ENCODE measurements at regions not wholly inside any gene's neighbourhood (a gene's known extent, or its start where the extent isn't known, plus 50 kb on each side); places are given as distances from the start of the nearest gene placed in this dataset.

DNA sequence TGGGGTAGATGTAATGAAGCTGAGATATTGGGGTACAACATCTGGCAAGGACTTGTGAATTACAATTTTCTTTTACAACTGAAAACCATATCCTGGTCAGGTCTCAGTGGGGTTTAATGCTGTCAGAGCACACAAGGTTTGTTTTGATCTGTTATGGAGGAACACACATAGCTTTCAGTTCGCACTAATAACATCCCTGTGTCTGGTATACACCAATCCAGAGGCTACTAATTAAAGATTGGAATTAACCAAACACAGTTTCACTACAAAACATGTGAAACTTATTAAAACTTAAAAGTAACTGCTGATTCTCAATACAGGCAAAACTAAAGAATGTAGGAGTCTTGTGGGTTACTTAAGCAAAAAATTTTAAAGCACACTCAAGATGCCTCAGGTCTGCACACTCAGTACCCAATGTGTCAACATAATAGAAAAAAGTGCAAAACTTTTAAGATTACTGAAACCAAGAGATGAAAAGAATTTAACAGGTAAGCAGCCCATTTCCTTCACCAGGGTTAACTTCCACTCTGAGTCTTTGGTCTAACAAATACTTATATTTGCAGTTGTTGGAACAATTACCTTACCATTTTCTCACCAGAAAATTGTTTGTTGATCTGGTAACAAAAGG is 77.4 kb downstream of the LLPH start:
- no peak for DNase-seq (ENCODE audit: low read depth)
- H3K9ac ChIP-seq (ENCODE audit: low read length) = no peak overlapping the region
- H3K4me3 ChIP-seq (ENCODE audit: low read length) = no peak overlapping the region
- H3K27me3 ChIP-seq (replicated peaks; ENCODE audit: control insufficient read depth, insufficient read depth, low read length) = no peaks in the 10 kb centered on the region
- H3K4me1 ChIP-seq (ENCODE audit: control insufficient read depth, insufficient read depth, low read length) = peaks cover 20% of the 10 kb centered on the region
- no peaks in the 10 kb centered on the region for H3K36me3 ChIP-seq (ENCODE audit: control insufficient read depth, insufficient read depth, low read length, severe bottlenecking)
- H3K9me3 ChIP-seq (ENCODE audit: control insufficient read depth, low read length) = no peaks in the 10 kb centered on the region

DNA sequence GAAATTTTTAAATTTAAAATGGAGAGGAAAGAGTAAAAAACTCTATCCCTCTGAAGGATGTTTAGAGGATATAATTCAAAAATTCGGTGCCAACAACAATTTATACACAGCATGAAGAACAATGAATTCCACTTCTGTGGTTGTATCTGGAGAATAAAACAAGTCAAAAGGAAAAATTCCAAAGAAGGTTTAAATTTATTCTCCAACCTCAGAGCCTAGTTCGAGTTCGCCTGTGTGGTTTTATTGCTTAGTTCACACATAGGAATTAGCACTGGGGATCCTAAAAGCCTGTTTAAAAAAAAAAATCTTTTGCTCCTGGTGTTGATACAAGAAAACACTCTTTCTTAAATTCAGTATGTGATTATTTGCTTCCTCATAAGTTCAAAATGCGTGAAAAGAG is 79.2 kb downstream of the LLPH start:
- DNase-seq (ENCODE audit: low read depth) = no peak
- Histone ChIP-seq H3K4me3 (ENCODE audit: low read length) (no peak overlapping the region), H3K9ac (ENCODE audit: low read length) (no peak overlapping the region), H3K4me1 (ENCODE audit: control insufficient read depth, insufficient read depth, low read length) (peaks cover 36% of the 10 kb centered on the region), H3K9me3 (ENCODE audit: control insufficient read depth, low read length) (no peaks in the 10 kb centered on the region), H3K27me3 (replicated peaks; ENCODE audit: control insufficient read depth, insufficient read depth, low read length) (no peaks in the 10 kb centered on the region), H3K36me3 (ENCODE audit: control insufficient read depth, insufficient read depth, low read length, severe bottlenecking) (no peaks in the 10 kb centered on the region)

DNA sequence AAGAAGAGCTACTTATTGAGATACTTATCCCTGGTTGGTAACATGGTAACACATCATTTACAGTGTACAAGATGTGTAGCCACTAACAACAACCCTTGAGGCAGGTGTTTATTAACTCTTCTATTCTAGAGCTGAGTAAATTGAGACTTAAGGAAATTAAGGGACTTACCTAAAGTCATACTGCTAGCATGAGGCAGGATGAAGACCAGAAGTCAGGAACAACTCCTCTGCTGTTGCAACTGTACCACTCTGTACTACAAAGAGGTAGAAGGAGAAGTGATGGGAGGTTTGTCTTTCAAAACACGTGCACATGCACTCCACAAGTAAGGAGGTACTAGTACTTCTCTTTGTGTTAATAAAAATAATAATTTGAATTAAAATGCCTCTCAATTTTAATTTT is 79.9 kb downstream of the LLPH start:
- no peak overlapping the region for H3K4me3 ChIP-seq (ENCODE audit: low read length)
- H3K4me1 ChIP-seq (ENCODE audit: control insufficient read depth, insufficient read depth, low read length) = peaks cover 32% of the 10 kb centered on the region
- DNase-seq (ENCODE audit: low read depth) = no peak
- no peaks in the 10 kb centered on the region for H3K9me3 ChIP-seq (ENCODE audit: control insufficient read depth, low read length)
- H3K27me3 ChIP-seq (replicated peaks; ENCODE audit: control insufficient read depth, insufficient read depth, low read length) = no peaks in the 10 kb centered on the region
- no peaks in the 10 kb centered on the region for H3K36me3 ChIP-seq (ENCODE audit: control insufficient read depth, insufficient read depth, low read length, severe bottlenecking)
- no peak overlapping the region for H3K9ac ChIP-seq (ENCODE audit: low read length)

DNA sequence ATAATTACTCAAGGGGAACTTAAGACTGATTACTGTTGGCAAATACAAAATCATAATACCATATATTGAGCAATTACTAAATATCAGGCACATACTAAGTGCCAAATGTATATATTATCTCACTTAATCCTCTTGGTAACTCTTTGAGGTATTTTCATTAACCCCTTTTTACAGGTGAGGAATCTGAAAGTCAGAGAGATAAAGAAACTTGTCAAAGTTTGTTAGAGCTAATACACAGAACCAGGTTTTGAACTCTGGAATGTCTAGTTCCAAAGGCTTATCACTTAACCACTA is 80.3 kb downstream of the LLPH start:
- no peak overlapping the region for H3K4me3 ChIP-seq (ENCODE audit: low read length)
- H3K9me3 ChIP-seq (ENCODE audit: control insufficient read depth, low read length) = no peaks in the 10 kb centered on the region
- H3K4me1 ChIP-seq (ENCODE audit: control insufficient read depth, insufficient read depth, low read length) = peaks cover 32% of the 10 kb centered on the region
- H3K27me3 ChIP-seq (replicated peaks; ENCODE audit: control insufficient read depth, insufficient read depth, low read length) = no peaks in the 10 kb centered on the region
- H3K36me3 ChIP-seq (ENCODE audit: control insufficient read depth, insufficient read depth, low read length, severe bottlenecking) = no peaks in the 10 kb centered on the region
- no peak overlapping the region for H3K9ac ChIP-seq (ENCODE audit: low read length)
- no peak for DNase-seq (ENCODE audit: low read depth)

DNA sequence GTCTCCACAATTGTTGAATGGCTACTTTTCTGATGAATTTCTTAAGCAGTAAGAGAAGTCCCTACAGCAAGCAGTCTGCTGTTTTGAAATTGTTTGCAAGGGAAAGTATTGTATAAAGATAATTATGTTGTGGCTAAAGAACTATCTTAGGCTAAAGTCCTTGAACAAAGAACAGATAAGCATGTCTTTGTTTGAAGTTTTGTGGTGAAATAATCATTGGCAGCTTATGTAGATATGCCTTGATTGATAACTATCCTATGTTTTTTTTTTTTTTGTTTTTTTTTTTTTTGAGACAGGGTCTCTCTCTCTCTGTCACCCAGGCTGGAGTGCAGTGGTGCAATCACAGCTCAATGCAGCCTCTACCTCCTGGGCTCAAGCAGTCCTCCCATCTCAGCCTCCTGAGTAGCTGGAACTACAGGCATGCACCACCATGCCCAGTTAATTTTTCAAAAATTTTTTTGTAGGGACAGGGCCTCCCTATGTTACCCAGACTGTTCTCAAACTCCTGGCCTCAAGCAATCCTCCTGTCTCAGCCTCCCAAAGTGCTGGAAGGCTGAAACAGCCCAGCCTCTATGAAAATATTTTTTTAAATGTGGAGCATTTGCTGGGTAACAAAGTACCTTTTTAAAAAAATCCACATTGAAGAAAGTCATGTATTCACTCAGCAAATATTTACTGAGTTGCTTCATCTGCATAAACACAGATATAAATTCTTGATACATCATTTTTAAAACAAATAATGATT is 80.8 kb downstream of the LLPH start:
- Histone ChIP-seq H3K36me3 (ENCODE audit: control insufficient read depth, insufficient read depth, low read length, severe bottlenecking) (no peaks in the 10 kb centered on the region), H3K4me3 (ENCODE audit: low read length) (no peak overlapping the region), H3K4me1 (ENCODE audit: control insufficient read depth, insufficient read depth, low read length) (peaks cover 36% of the 10 kb centered on the region), H3K9ac (ENCODE audit: low read length) (no peak overlapping the region), H3K27me3 (replicated peaks; ENCODE audit: control insufficient read depth, insufficient read depth, low read length) (no peaks in the 10 kb centered on the region), H3K9me3 (ENCODE audit: control insufficient read depth, low read length) (no peaks in the 10 kb centered on the region)
- peak; percentile 28 for DNase-seq (ENCODE audit: low read depth)

DNA sequence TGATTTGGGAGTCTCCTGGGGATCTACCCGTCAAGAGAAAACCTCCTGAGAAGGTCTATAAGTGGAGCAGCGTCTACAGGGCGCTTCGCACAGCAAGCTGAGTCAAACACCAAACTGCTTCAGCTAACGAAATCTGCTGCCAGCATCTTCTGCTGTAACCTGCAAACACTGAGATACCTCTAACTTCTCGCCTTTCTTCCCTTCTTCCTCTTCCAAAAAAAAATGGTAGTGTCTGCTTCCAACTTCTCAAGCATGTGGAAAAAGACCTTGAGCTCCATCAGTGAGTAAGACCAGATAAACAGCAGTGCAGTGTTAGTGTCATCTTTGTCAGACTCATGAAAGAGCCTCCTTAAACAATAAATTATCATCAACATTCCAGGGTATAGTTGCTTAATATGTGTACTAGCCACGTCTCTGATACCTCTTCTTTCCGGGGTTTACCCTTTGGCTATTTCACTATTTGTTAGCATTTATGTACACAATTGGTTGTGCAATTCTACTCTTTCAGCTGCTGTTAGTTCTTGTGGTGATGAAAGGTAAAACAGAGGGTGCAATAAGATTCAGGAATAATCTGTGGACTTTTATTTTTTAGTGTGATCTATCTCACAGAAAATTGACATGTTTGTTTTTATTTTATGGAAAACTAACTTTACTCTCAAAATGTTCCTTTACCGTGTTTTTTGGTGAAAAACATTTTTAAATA is 81.6 kb downstream of the LLPH start:
- Histone ChIP-seq H3K27me3 (replicated peaks; ENCODE audit: control insufficient read depth, insufficient read depth, low read length) (no peaks in the 10 kb centered on the region), H3K4me3 (ENCODE audit: low read length) (no peak overlapping the region), H3K36me3 (ENCODE audit: control insufficient read depth, insufficient read depth, low read length, severe bottlenecking) (no peaks in the 10 kb centered on the region), H3K9ac (ENCODE audit: low read length) (no peak overlapping the region), H3K4me1 (ENCODE audit: control insufficient read depth, insufficient read depth, low read length) (peaks cover 37% of the 10 kb centered on the region), H3K9me3 (ENCODE audit: control insufficient read depth, low read length) (no peaks in the 10 kb centered on the region)
- peak; percentile 76 for DNase-seq (ENCODE audit: low read depth)

DNA sequence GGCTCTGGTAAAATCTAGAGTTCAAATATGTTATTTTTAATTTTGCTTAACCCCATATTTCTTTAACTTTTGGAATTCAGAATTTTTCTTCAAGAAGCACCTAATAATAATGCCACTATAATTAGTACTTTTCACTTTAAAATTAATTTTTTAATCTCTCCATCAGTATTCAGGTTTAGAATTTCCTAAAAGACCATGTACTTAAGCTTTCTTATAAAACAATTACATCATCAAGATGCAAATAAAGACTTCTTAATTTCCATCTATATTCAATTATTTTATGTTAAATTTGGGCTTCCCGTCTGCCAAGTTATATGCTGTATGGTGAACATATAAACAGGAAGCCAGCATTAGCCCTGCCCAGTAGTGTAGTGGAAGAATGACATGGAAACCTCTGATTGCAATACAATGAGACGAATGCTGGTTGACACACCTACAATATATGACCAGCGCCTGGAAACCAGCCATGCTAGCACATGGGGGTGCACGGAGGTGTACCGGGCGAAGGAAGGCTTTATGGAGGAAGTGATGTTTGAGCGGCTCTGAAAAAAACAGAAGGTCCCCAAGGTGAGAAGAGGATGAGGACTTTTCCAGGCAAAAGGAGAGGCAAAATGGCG is 82.2 kb downstream of the LLPH start:
- Histone ChIP-seq H3K36me3 (ENCODE audit: control insufficient read depth, insufficient read depth, low read length, severe bottlenecking) (no peaks in the 10 kb centered on the region), H3K9me3 (ENCODE audit: control insufficient read depth, low read length) (no peaks in the 10 kb centered on the region), H3K27me3 (replicated peaks; ENCODE audit: control insufficient read depth, insufficient read depth, low read length) (no peaks in the 10 kb centered on the region), H3K4me1 (ENCODE audit: control insufficient read depth, insufficient read depth, low read length) (peaks cover 37% of the 10 kb centered on the region), H3K9ac (ENCODE audit: low read length) (no peak overlapping the region), H3K4me3 (ENCODE audit: low read length) (no peak overlapping the region)
- no peak for DNase-seq (ENCODE audit: low read depth)

DNA sequence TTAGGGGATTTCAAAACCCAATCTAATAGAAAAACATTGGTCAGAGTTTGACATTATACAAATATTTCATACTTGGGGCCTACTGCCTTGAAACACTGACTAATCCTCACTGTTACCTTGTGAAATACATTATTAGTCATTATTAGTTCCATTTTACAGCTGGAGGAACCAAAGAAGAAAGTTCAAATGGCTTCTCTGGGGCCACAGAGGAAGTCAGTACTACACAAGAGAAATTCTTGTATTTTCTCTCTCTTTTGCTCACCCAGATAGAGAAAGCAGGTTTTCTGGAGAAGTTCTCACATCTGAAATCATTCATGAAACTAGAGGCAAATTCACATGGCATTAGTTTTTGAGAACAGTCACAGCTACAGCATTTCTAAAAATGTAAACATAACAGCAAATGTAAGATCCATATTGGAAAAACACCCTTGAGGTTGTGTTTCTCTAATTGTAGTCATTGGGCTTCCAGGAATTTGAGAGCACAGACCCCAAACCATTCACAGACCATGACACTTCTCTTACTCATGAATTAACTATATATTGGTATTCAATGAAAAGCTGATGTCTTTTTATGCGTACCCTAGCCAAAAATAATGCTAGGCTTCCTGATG is 83.0 kb downstream of the LLPH start:
- Histone ChIP-seq H3K4me3 (ENCODE audit: low read length) (no peak overlapping the region), H3K9me3 (ENCODE audit: control insufficient read depth, low read length) (no peaks in the 10 kb centered on the region), H3K9ac (ENCODE audit: low read length) (no peak overlapping the region), H3K36me3 (ENCODE audit: control insufficient read depth, insufficient read depth, low read length, severe bottlenecking) (no peaks in the 10 kb centered on the region), H3K4me1 (ENCODE audit: control insufficient read depth, insufficient read depth, low read length) (peaks cover 37% of the 10 kb centered on the region), H3K27me3 (replicated peaks; ENCODE audit: control insufficient read depth, insufficient read depth, low read length) (no peaks in the 10 kb centered on the region)
- peak; percentile 16 for DNase-seq (ENCODE audit: low read depth)

DNA sequence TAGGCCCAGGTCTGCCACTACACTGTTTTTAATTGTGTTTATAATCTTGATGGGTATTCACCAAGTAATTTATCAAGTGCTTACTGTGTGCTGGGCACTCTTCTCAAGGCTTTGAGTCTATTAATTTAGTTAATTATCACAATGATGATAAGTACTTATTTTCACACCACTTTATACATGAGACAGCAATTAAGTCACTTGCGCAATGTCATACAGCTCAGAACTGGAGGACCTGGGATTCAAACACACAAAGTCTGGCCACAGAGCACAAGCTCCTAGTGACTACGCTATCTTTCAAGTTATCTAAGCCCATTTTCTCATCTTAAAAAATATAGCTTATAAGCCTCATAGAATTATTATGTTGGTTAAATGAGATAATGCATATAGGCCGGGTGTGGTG is 85.0 kb downstream of the LLPH start:
- no peak for DNase-seq (ENCODE audit: low read depth)
- H3K9me3 ChIP-seq (ENCODE audit: control insufficient read depth, low read length) = no peaks in the 10 kb centered on the region
- no peaks in the 10 kb centered on the region for H3K27me3 ChIP-seq (replicated peaks; ENCODE audit: control insufficient read depth, insufficient read depth, low read length)

DNA sequence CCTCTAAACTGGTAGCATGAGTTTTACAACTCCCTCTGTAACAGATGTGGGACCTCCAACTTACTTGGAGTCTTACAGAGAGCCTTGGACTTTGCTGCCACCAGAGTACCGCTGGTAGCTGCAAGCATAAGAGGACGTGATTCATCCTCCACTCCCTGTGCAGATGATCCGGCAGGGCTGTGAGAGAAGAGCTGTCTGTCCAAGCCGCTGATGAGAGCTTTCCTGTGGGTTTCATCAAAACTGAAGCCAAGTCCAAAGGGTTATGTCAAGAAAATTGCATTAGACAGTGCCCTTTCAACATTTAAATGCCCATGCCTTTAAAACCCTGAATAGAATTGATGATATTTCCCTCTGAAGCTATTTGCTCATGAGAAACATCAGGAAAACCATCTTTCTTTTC is 85.8 kb downstream of the LLPH start:
- peak; percentile 53 for DNase-seq (ENCODE audit: low read depth)
- no peaks in the 10 kb centered on the region for H3K9me3 ChIP-seq (ENCODE audit: control insufficient read depth, low read length)
- H3K4me3 ChIP-seq (ENCODE audit: low read length) = no peak overlapping the region
- H3K4me1 ChIP-seq (ENCODE audit: control insufficient read depth, insufficient read depth, low read length) = peaks cover 37% of the 10 kb centered on the region
- H3K36me3 ChIP-seq (ENCODE audit: control insufficient read depth, insufficient read depth, low read length, severe bottlenecking) = no peaks in the 10 kb centered on the region
- H3K27me3 ChIP-seq (replicated peaks; ENCODE audit: control insufficient read depth, insufficient read depth, low read length) = no peaks in the 10 kb centered on the region
- no peak overlapping the region for H3K9ac ChIP-seq (ENCODE audit: low read length)

More for the DNA sequence above, 85.0 kb downstream of the LLPH start:
- Histone ChIP-seq H3K4me3 (ENCODE audit: low read length) (no peak overlapping the region), H3K4me1 (ENCODE audit: control insufficient read depth, insufficient read depth, low read length) (peaks cover 37% of the 10 kb centered on the region), H3K9ac (ENCODE audit: low read length) (no peak overlapping the region), H3K36me3 (ENCODE audit: control insufficient read depth, insufficient read depth, low read length, severe bottlenecking) (no peaks in the 10 kb centered on the region)

DNA sequence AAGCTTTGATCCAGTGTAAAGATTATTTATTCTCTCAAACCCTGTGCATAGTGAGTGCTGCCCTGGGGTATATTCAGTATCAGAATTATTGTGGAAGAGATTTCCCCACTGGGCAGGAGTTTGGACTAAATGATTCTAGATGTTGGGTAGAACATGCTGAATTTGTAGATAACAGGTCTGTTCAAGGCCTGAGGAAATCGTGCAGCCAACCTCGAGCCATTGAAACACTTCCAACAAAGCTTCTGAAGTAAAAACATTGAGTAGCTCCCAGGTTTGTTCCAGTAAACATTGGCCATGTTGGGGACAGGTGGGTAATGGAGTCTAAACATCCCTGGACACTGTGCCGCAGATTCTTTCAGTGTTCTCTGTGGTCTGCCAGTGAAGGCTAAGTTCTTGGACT is 87.5 kb downstream of the LLPH start:
- Histone ChIP-seq H3K4me3 (ENCODE audit: low read length) (no peak overlapping the region), H3K9ac (ENCODE audit: low read length) (no peak overlapping the region), H3K4me1 (ENCODE audit: control insufficient read depth, insufficient read depth, low read length) (peaks cover 23% of the 10 kb centered on the region), H3K27me3 (replicated peaks; ENCODE audit: control insufficient read depth, insufficient read depth, low read length) (no peaks in the 10 kb centered on the region), H3K36me3 (ENCODE audit: control insufficient read depth, insufficient read depth, low read length, severe bottlenecking) (no peaks in the 10 kb centered on the region), H3K9me3 (ENCODE audit: control insufficient read depth, low read length) (no peaks in the 10 kb centered on the region)
- DNase-seq (ENCODE audit: low read depth) = no peak

Data from adipocyte (in vitro differentiated cells).